ENCODE measurements at regions not wholly inside any gene's neighbourhood (a gene's known extent, or its start where the extent isn't known, plus 50 kb on each side); places are given as distances from the start of the nearest gene placed in this dataset.

DNA sequence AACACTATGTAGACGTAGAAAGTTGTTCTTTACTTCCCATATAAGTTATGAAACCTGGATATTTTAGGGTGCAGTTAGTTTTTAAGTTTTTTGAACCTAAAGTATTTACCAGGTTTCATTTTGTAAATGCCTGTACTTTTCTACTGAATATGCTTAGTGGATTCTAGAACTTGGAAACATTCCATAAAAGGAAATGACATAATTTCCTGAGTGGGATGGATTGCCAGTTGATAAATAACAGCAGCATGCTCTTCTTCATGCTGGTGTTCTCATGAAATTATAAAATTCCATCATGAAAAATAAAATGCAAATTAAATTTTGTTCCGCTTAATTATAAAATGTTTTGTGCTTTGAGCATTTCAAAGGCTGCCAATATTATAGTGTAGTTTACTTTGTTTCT lies 362.2 kb upstream of the PCDH20 start:
- no peaks in the 10 kb centered on the region for H4K20me1 ChIP-seq (ENCODE audit: low read depth, low read length)
- no peaks in the 10 kb centered on the region for H3K9me2 ChIP-seq (replicated peaks; ENCODE audit: insufficient read depth, low read length)
- H3K36me3 ChIP-seq (ENCODE audit: low read length), result no peaks in the 10 kb centered on the region
- no peaks in the 10 kb centered on the region for H3K9me3 ChIP-seq (ENCODE audit: insufficient read depth, low read length)
- no peak overlapping the region for H3K9ac ChIP-seq (ENCODE audit: low read length)
- no peak overlapping the region for H2AFZ ChIP-seq (ENCODE audit: low read depth, low read length, severe bottlenecking)
- no peaks in the 10 kb centered on the region for H3K27me3 ChIP-seq (ENCODE audit: low read length)
- H3K4me3 ChIP-seq (ENCODE audit: insufficient read depth, low read length, poor library complexity, severe bottlenecking), result no peak overlapping the region
- no peak overlapping the region for H3K4me2 ChIP-seq (ENCODE audit: low read depth, low read length, poor library complexity, severe bottlenecking)
- TF ChIP-seq, protein P1, sequence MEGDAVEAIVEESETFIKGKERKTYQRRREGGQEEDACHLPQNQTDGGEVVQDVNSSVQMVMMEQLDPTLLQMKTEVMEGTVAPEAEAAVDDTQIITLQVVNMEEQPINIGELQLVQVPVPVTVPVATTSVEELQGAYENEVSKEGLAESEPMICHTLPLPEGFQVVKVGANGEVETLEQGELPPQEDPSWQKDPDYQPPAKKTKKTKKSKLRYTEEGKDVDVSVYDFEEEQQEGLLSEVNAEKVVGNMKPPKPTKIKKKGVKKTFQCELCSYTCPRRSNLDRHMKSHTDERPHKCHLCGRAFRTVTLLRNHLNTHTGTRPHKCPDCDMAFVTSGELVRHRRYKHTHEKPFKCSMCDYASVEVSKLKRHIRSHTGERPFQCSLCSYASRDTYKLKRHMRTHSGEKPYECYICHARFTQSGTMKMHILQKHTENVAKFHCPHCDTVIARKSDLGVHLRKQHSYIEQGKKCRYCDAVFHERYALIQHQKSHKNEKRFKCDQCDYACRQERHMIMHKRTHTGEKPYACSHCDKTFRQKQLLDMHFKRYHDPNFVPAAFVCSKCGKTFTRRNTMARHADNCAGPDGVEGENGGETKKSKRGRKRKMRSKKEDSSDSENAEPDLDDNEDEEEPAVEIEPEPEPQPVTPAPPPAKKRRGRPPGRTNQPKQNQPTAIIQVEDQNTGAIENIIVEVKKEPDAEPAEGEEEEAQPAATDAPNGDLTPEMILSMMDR (IDR thresholded peaks at IDR 0.05; ENCODE audit: insufficient read depth, low read length, poor library complexity, severe bottlenecking), result no peak
- no peak overlapping the region for H3K27ac ChIP-seq (ENCODE audit: low read depth, low read length)
- no peaks in the 10 kb centered on the region for H3K79me2 ChIP-seq (ENCODE audit: insufficient read depth, low read length)
- H3F3A ChIP-seq (ENCODE audit: insufficient read depth), result peaks cover 3% of the 10 kb centered on the region; the same call in 1 of the 2 replicates

DNA sequence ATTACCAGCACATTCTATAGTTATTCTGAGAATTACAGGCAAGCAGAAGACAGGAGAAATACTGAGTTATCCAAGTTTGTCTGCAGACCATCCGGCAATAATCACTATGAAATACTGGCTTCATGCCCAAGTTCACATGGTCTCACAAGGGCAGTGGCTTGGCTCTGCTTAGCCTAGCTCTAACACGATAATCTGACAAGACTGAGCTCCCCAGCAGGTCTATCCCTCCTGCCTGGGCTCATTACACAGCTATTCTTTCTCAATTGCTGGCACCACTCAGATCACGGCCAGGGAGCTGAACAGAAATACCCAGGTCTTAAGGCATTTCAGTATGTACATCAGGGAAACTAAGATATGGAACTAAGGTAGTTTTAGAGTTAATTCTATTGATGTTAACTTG lies 361.6 kb upstream of the PCDH20 start:
- Histone ChIP-seq H3K27me3 (ENCODE audit: low read length) (no peaks in the 10 kb centered on the region), H4K20me1 (ENCODE audit: low read depth, low read length) (no peaks in the 10 kb centered on the region), H3K9me3 (ENCODE audit: insufficient read depth, low read length) (no peaks in the 10 kb centered on the region), H3K4me3 (ENCODE audit: insufficient read depth, low read length, poor library complexity, severe bottlenecking) (no peak overlapping the region), H3K79me2 (ENCODE audit: insufficient read depth, low read length) (no peaks in the 10 kb centered on the region), H3K36me3 (ENCODE audit: low read length) (no peaks in the 10 kb centered on the region), H3F3A (ENCODE audit: insufficient read depth) (peaks cover 3% of the 10 kb centered on the region; the same call in 1 of the 2 replicates), H3K9ac (ENCODE audit: low read length) (no peak overlapping the region), H3K27ac (ENCODE audit: low read depth, low read length) (no peak overlapping the region), H3K9me2 (replicated peaks; ENCODE audit: insufficient read depth, low read length) (no peaks in the 10 kb centered on the region), H2AFZ (ENCODE audit: low read depth, low read length, severe bottlenecking) (no peak overlapping the region), H3K4me2 (ENCODE audit: low read depth, low read length, poor library complexity, severe bottlenecking) (no peak overlapping the region)
- no peak for TF ChIP-seq EZH2phosphoT487 (conservative IDR thresholded peaks at IDR 0.05; ENCODE audit: low read length)
- TF ChIP-seq, protein P1 (IDR thresholded peaks at IDR 0.05; ENCODE audit: insufficient read depth, low read length, poor library complexity, severe bottlenecking), result no peak

DNA sequence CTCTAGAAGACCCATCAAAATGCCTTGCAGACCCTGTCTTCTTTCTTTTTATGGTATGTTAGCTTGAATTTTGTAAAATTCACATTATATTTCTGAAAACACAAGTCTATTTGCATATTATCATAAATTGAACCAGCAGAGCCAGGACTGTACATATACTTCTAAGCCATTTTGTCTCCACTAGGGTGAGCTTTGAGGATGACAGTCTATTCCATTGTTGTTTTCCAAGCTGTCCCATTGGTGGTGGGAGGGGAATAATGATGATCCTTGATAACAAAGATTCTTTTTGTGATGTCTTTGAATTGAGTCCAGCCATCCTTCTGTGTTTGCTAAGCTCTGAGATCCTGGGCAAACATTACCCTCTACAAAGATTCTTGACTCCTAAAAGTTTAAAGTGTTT lies 359.3 kb upstream of the PCDH20 start:
- H3K36me3 ChIP-seq (ENCODE audit: low read length), result no peaks in the 10 kb centered on the region
- H3K27ac ChIP-seq (ENCODE audit: low read depth, low read length), result no peak overlapping the region
- H3K9me3 ChIP-seq (ENCODE audit: insufficient read depth, low read length), result no peaks in the 10 kb centered on the region
- H3F3A ChIP-seq (ENCODE audit: insufficient read depth), result no peaks in the 10 kb centered on the region
- H3K27me3 ChIP-seq (ENCODE audit: low read length), result no peaks in the 10 kb centered on the region
- TF ChIP-seq, protein P1 (IDR thresholded peaks at IDR 0.05; ENCODE audit: insufficient read depth, low read length, poor library complexity, severe bottlenecking), result no peak
- no peak for TF ChIP-seq EZH2phosphoT487 (conservative IDR thresholded peaks at IDR 0.05; ENCODE audit: low read length)
- no peak overlapping the region for H3K9ac ChIP-seq (ENCODE audit: low read length)
- H3K79me2 ChIP-seq (ENCODE audit: insufficient read depth, low read length), result no peaks in the 10 kb centered on the region
- H4K20me1 ChIP-seq (ENCODE audit: low read depth, low read length), result no peaks in the 10 kb centered on the region
- no peak overlapping the region for H3K4me2 ChIP-seq (ENCODE audit: low read depth, low read length, poor library complexity, severe bottlenecking)
- no peak overlapping the region for H3K4me3 ChIP-seq (ENCODE audit: insufficient read depth, low read length, poor library complexity, severe bottlenecking)
- H3K9me2 ChIP-seq (replicated peaks; ENCODE audit: insufficient read depth, low read length), result no peaks in the 10 kb centered on the region
- no peak overlapping the region for H2AFZ ChIP-seq (ENCODE audit: low read depth, low read length, severe bottlenecking)

DNA sequence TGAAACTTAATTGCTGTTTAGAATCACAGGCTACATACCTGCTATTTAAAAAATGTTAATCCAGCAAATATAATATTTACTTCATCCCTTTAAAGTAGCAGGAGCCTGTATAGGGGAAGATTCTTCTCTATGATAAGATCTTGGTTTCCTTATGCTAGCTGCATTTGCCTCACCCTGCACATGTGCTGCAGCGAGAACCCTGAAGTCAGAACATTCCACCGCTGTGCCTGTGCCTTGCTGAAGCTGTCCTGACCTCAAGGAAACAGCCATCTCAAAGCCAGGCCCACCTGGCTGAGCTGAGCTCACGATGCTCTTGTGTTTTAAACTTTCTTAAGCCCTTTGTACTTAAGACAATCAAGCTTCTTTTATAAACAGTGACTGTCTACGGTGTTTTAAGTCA lies 355.0 kb upstream of the PCDH20 start:
- Histone ChIP-seq H3K36me3 (ENCODE audit: low read length) (no peaks in the 10 kb centered on the region), H3K9me3 (ENCODE audit: insufficient read depth, low read length) (no peaks in the 10 kb centered on the region), H2AFZ (ENCODE audit: low read depth, low read length, severe bottlenecking) (peak overlapping the region; percentile 87), H3F3A (ENCODE audit: insufficient read depth) (no peaks in the 10 kb centered on the region), H3K4me3 (ENCODE audit: insufficient read depth, low read length, poor library complexity, severe bottlenecking) (no peak overlapping the region), H3K27me3 (ENCODE audit: low read length) (no peaks in the 10 kb centered on the region), H3K79me2 (ENCODE audit: insufficient read depth, low read length) (no peaks in the 10 kb centered on the region), H3K4me2 (ENCODE audit: low read depth, low read length, poor library complexity, severe bottlenecking) (no peak overlapping the region), H3K27ac (ENCODE audit: low read depth, low read length) (no peak overlapping the region), H3K9ac (ENCODE audit: low read length) (no peak overlapping the region), H4K20me1 (ENCODE audit: low read depth, low read length) (no peaks in the 10 kb centered on the region), H3K9me2 (replicated peaks; ENCODE audit: insufficient read depth, low read length) (no peaks in the 10 kb centered on the region)
- TF ChIP-seq EZH2phosphoT487 (conservative IDR thresholded peaks at IDR 0.05; ENCODE audit: low read length), result no peak
- TF ChIP-seq, protein P1 (IDR thresholded peaks at IDR 0.05; ENCODE audit: insufficient read depth, low read length, poor library complexity, severe bottlenecking), result no peak

All from SU-DHL-6 (cell line).